GM10266 (cell line): ENCODE measurements at regions not wholly inside any gene's neighbourhood (a gene's known extent, or its start where the extent isn't known, plus 50 kb on each side); places are given as distances from the start of the nearest gene placed in this dataset.

Experiments
- DNase-seq: peaks from one replicate; pipeline ENCODE4 v3.0.0; 2012; ENCODE audit errors: extremely low spot score
- CTCF ChIP-seq: IDR thresholded peaks from 2 replicates; pipeline ENCODE4 v1.5.1; 2012; ENCODE audit warnings: mild to moderate bottlenecking, low read depth; ENCODE audit not compliant: control insufficient read depth, insufficient read depth; ENCODE audit errors: missing control alignments

GRCh38 chr1:216894494-216894893 lies 171.3 kb upstream of the ESRRG start:
- TF ChIP-seq CTCF = no peak
- no peak for DNase-seq

- DNase-seq = no peak
- no peak for TF ChIP-seq CTCF
Observed at GRCh38 chr1:216892581-216893160, 169.4 kb upstream of the ESRRG start.

GRCh38 chr1:216890871-216891270 lies 167.6 kb upstream of the ESRRG start:
- no peak for DNase-seq
- TF ChIP-seq CTCF = no peak

GRCh38 chr1:216888731-216889130 lies 165.5 kb upstream of the ESRRG start:
- TF ChIP-seq CTCF = no peak
- DNase-seq = no peak

- TF ChIP-seq CTCF = no peak
- no peak for DNase-seq
Observed at GRCh38 chr1:216887032-216887431, 163.8 kb upstream of the ESRRG start.

GRCh38 chr1:216884614-216885229 lies 161.5 kb upstream of the ESRRG start:
- no peak for TF ChIP-seq CTCF
- no peak for DNase-seq

- no peak for DNase-seq
- TF ChIP-seq CTCF = no peak
Observed at GRCh38 chr1:216883518-216883917, 160.3 kb upstream of the ESRRG start.
